Femur (tissue), 1 donor: ENCODE measurements at regions not wholly inside any gene's neighbourhood (a gene's known extent, or its start where the extent isn't known, plus 50 kb on each side); places are given as distances from the start of the nearest gene placed in this dataset.
A peak's percentile ranks its signal among the peaks of the same experiment; 100 is the strongest.
"Not testable (repeated sequence)": the region's sequence is repeated elsewhere in the genome, so short reads cannot be mapped to it uniquely, and the experiment has no call there.

ENCODE experiments used
- DNase-seq: peaks from one replicate; pipeline ENCODE4 v3.0.0-alpha.2; 2017

DNA sequence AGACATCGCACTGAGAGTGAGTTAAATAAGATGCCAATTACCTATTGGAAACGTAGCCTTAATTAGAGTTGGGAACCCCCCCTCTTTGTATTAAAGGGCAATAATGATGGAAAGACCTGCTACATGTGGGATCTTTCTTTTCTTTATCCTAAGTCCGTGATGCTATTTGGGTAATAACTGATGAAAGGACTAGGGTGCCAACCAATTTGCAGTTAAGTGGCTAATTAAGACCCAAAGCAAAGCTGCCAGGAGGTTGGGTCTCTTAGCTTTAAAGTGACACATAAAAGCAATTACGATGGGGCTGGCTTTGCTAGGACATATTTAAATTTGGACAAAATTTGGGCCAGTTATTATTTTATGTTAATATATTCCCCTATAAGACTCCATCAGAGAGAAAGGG, 728.8 kb downstream of the NR2F1-AS1 start:
- DNase-seq: no peak

GRCh38 chr5:92850886-92851285, 730.1 kb downstream of the NR2F1-AS1 start:
- DNase-seq: no peak

DNA sequence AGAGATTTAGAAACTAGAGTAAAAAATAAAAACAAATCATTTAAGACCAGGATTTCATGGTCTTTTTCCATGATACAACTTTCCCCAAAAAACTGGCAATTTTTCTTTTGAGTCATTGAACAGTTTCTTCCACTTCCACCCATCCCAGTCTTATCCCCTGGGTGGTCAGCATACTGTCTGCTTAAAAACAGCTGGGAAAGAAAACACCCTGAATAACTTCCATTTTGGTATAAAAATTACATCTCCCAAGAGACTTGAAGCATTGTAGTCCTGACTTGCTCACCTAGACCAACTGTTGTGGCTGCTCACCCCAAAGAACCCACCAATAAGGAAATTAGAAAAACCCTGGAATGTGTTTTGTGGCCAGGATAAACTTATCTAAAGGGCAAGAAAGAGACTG, 731.3 kb downstream of the NR2F1-AS1 start:
- DNase-seq: no peak

GRCh38 chr5:92841604-92842155, 739.3 kb downstream of the NR2F1-AS1 start:
- no peak for DNase-seq

DNA sequence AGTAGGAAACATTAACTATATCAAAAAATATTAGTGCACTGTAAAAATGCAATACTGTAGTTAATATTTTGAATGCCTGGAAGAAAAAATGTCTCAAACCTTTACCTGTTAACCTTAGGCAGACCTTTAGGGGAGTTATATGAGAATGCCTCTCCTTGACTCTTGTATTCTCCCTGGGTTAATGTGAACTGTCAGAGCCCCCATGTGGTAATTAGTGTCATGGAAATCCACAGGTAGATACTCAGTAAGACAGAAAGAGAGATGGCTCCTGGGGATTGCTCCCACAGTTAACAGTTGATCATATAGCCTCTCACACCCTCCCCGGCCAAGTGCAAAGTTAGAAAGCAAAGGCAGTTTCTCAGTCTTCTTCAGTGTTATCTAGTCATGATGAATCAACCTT, 742.8 kb downstream of the NR2F1-AS1 start:
- no peak for DNase-seq

GRCh38 chr5:92836855-92837755, 743.9 kb downstream of the NR2F1-AS1 start:
- DNase-seq: no peak

GRCh38 chr5:92835712-92836111, 745.3 kb downstream of the NR2F1-AS1 start:
- DNase-seq: no peak

- not testable (repeated sequence) for DNase-seq
Measured at GRCh38 chr5:92823551-92823950, 757.5 kb downstream of the NR2F1-AS1 start.

DNA sequence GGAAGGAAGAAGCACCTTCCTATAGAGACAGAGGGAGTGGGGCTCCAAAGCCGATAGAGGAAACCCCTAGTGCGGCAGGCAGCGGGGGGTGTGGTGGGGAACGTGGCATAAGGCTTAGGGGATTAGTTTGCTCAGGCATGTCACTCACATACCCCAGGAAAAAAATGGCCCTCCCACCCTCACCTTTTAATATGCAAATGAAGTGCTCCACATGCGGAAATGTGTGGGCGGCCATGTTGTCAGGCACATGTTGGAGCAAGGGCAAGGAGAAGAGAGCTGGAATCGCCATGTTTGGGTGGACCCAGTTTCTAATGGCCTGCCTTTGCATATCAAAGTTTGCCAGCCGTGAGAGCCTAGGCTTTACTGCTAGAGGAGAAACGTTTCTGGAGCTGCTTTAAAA, 758.8 kb downstream of the NR2F1-AS1 start:
- DNase-seq: no peak

DNA sequence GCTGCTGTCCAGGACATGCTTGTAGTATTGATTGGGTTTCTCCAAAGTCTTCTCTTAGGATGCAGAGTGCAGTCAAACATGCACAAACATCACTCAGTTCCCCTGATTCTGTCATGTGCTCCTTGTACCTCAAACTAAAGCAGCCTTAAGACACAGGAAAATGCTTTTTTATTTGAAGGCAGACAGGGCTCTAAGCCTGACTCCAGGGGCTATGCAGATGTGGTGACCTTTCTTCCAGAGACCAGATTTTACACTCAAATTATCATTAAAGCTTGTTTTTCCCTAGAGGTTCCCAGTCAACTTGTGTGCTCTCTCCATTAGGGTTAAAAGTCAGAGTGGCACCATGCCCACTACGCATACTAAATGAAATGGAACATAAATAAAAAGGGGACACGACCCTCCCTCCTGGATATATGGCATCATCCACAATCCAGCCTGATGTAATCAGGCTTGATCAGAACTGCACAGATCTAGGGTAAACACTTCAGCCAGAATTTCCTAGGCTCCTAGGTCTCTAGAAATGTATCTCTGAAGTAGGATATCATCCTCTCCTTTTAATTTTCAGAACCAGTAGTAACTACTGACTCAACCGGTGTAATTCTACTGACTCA, 771.1 kb downstream of the NR2F1-AS1 start:
- no peak for DNase-seq

DNA sequence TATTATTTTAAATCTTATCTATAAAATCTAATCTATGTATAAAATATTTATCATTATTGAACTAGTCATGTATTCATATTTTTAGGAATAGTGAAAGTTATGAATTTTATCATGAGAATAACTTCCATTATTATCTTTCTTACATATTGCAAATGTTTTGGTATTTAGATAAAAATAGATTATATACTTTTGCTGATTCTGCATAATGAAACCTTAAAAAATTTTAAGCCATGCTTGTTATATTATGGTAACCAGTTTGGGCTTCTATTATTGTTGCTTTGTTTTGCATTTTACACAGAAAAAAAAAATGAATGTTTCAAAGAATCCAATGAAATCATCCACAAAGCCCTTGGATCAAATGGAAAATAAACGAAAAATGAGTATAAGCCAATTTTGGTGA, 772.5 kb downstream of the NR2F1-AS1 start:
- no peak for DNase-seq

DNA sequence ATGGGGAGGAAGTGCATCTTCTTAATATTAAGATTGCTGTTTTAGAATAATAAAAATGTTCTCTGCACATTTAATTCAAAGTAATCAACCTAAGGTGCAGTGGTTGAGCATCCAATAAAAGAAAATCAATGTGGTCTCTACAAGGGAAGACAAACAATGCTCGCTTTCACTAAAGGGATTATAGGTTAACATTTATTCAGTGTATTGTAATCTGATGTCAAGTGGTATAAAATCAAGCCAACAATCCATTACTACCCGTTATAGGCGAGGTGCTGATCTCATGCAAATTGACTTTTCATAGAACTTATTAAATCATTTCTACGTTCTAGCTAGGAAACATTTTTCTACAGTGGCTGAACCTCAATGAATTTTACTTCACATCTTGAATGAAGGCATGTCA, 773.9 kb downstream of the NR2F1-AS1 start:
- DNase-seq: no peak

DNA sequence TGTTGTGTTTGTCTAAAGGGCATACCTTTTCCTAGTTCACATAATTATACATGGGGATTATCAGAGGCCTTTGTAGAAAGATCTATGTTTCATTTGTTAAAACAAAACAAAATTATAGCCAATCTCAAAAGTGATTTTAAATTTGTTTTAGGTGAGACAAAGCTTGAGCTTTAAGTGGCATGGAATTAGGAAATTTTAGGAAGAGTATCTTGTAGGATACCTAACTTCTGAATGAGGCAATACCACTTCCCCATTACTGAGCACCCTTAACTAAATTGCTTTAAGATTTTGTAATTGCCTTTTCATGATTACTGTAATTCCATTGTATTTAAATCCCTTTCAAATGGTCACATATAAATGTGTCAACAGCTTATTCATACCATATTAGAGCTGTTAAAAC, 775.6 kb downstream of the NR2F1-AS1 start:
- DNase-seq: no peak

DNA sequence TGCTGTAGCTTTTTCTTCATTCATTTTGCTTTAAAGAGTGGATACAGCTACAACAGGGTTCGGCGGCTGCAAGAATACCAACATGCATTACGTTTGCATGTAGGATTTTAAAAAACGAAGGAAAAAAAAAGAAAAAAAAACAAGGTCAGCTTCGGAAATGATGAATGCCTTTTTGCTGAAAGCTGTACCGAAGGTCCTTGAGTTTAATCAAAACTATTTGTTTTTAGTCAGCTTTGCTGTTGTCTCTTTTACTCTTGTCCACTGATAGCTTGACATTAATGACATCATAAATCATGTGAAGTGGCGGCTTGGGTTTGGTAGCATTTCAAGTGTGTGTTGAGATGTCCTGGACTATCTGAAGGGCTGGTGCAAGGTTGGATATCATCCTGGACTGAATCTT, 779.1 kb downstream of the NR2F1-AS1 start:
- DNase-seq: no peak

GRCh38 chr5:92800365-92800764, 780.7 kb downstream of the NR2F1-AS1 start:
- peak; percentile 32 for DNase-seq

- DNase-seq: no peak
Measured at GRCh38 chr5:92795633-92796032, 785.4 kb downstream of the NR2F1-AS1 start.

- no peak for DNase-seq
Measured at GRCh38 chr5:92780057-92780456, 801.0 kb downstream of the NR2F1-AS1 start.

- DNase-seq: no peak
Measured at GRCh38 chr5:92779536-92779935, 801.5 kb downstream of the NR2F1-AS1 start.

DNA sequence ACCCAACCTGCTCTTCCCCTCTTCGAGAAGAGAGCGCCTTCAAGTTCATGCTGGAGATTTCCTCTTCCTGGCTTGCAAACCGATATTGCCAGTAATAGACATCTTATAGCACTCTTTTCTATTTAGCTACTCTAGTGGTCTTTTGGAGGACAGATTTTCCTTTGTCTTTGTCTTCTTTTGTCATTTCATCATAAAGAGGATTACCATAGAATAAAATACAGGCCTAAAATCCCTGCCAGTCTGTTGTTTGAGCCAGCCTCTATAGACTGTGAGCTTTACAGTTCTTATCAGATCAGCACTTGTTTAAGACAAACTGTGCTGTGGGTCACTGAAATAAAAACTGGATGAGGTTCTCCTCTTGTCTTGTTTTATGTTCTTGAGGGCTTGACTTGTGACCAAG, 802.8 kb downstream of the NR2F1-AS1 start:
- no peak for DNase-seq

- no peak for DNase-seq
Measured at GRCh38 chr5:92777421-92777820, 803.6 kb downstream of the NR2F1-AS1 start.

- no peak for DNase-seq
Measured at GRCh38 chr5:92775711-92776615, 805.1 kb downstream of the NR2F1-AS1 start.

GRCh38 chr5:92769978-92770377, 811.0 kb downstream of the NR2F1-AS1 start:
- no peak for DNase-seq

GRCh38 chr5:92761585-92761984, 819.4 kb downstream of the NR2F1-AS1 start:
- DNase-seq: no peak
